ENCODE measurements at regions not wholly inside any gene's neighbourhood (a gene's known extent, or its start where the extent isn't known, plus 50 kb on each side); places are given as distances from the start of the nearest gene placed in this dataset.

- DNase-seq (ENCODE audit: low spot score) = no peak
Observed at GRCh38 chr11:70703141-70704064, 305.1 kb downstream of the CTTN start.

- DNase-seq (ENCODE audit: low spot score) = no peak
Observed at GRCh38 chr11:70705097-70705496, 306.8 kb downstream of the CTTN start.

GRCh38 chr11:70705930-70706329 lies 307.6 kb downstream of the CTTN start:
- DNase-seq (ENCODE audit: low spot score) = no peak

GRCh38 chr11:70707821-70708220 lies 309.5 kb downstream of the CTTN start:
- DNase-seq (ENCODE audit: low spot score) = no peak

- DNase-seq (ENCODE audit: low spot score) = no peak
Observed at GRCh38 chr11:70709596-70709995, 311.3 kb downstream of the CTTN start.

- DNase-seq (ENCODE audit: low spot score) = no peak
Observed at GRCh38 chr11:70710192-70710591, 311.9 kb downstream of the CTTN start.

DNA sequence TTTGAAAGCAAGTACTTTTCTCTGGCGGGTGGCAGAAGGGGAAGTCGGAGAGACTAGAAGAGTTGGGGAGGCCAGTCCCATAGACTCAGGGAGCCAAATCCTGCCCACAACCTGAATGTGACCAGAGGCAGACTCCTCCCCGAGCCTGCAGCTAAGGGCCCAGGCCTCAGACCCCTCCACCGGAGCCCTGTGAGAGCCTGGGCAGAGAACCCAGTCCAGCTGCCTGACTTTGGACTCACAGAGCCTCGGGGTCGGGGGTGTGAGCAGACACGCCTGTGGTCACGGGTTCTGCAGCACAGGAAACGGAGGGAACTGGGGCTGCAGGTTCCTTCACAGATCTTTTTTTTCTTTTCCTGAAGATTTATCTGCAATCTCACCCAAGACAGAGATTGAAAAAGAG lies 312.3 kb downstream of the CTTN start:
- DNase-seq (ENCODE audit: low spot score) = no peak

DNA sequence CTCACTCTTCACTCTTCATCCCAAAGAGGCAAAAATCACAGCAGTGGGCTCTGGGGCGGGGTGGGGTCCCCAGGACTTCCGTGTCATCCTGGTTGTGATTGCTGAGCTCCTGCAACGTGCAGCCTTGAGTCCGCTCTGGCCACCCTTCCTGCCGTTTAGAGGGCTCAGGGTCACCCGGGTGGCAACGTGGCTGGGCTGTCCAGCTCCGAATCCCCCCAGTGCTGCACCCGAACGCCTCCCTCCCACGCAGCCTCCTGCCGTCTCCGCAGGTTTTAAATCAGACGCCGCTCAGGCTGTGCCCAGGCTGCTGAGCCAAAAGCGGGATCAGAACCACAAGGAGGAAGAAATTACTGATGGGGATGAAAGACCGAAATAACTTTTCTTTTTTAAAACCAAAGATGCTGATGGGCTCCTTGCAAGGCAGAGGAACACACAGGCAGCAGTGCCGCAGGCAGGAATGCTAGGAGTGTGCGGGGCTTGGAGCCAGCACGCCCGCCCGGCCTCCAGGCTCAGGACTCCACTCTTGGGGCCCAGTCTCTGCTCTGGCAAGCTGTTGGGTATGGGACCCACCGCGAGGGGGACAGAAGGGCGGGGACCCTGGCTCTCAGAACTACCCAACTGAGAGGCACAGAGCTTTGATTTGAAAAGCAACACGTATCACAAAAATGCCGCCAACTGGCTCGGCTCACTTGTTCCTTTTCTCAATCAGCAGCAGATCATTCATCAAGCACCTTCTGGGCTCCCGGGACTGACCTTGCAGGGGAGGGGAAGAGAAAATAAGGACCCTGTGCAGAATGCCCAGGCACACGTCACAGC lies 313.0 kb downstream of the CTTN start:
- no peak for DNase-seq (ENCODE audit: low spot score)

DNA sequence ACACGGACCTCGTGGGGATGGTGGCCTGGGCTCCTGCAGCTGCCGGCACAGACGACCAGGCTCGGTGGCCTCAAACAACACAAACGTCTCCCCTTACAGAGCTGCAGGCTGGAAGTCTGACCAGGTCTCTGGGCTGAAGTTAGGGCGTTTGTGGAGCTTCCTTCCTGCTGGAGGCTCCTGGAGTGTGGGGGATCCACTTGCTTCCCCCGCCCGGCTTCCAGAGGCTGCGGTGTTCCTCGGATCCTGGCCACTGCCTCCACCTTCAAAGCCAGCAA lies 313.5 kb downstream of the CTTN start:
- DNase-seq (ENCODE audit: low spot score) = no peak

- no peak for DNase-seq (ENCODE audit: low spot score)
Observed at GRCh38 chr11:70712471-70712870, 314.1 kb downstream of the CTTN start.

GRCh38 chr11:70713086-70713835 lies 314.9 kb downstream of the CTTN start:
- no peak for DNase-seq (ENCODE audit: low spot score)

- DNase-seq (ENCODE audit: low spot score) = no peak
Observed at GRCh38 chr11:70713988-70714665, 315.8 kb downstream of the CTTN start.

DNA sequence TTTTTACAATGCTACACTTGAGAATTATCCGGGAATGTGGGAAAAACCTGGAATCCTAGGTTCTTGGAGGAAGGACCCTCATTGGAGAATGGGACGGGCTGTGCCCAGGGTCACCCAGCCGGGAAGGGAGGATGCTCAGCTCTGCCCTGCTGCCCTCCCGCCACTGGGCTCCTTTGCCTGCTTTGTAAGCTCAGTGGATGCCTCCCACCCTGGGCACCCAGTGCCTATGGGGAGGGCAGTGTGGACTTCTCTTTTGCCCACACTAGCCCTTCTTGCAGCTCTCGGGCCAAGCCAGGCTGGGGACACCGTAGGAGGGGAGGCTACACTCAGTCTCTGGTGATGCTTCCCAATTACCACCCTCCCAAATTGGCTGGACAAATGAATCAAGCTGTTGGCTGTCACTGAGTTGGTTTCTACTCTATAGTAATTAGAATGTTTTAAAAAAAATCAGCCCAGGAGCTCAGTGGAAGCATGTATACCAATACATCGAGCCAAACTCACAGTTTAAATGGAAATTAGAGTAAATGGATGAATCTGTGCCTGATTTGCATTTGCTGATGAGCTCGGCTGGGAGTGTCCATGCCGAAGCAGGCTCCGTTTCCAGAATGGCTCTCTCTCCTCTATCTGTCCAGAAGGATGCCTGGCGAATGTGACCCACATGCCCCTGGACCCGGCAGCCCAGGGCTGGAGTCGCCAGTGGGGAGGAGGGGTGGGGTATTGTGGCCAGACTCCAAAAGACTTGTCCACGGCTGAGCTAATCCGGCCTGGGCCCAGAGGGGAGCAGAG lies 317.0 kb downstream of the CTTN start:
- no peak for DNase-seq (ENCODE audit: low spot score)

- no peak for DNase-seq (ENCODE audit: low spot score)
Observed at GRCh38 chr11:70716216-70716615, 317.9 kb downstream of the CTTN start.

DNA sequence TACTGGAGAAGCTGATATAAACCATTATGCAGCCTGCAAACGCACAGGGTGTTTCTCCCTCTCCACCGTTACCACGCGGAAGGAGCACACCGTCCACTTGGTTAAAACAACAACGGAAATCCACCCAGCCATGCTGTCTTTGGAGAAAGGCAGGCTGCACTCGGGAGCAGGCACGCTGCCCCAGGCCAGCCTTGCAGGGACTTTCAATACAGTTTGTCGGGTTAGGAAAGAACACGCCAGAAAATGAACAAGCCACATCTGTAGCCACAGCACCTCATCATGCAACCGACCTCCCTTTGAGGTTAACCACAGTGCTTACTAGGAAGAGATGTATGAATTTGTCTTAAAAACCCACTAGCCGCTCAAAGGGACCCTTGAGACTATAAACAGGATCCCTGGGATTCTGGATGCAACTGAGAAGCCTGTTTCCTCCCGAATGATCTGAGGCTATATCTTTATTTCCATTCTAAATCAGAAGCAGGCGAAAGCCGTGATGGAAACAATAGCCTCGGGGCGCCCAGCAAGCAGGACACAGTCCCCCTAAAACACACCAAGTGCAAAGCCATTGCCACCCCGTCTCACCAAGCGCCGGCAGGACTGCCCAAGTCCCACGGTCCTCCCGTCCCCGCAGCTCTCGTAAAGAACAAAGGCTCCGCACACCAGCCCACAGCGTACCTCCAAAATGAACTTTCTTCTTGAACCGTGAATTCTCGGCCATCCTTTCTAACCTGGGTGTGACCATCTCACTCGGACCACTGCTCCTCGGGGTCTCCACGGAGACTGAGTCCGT lies 318.9 kb downstream of the CTTN start:
- DNase-seq (ENCODE audit: low spot score) = no peak

DNA sequence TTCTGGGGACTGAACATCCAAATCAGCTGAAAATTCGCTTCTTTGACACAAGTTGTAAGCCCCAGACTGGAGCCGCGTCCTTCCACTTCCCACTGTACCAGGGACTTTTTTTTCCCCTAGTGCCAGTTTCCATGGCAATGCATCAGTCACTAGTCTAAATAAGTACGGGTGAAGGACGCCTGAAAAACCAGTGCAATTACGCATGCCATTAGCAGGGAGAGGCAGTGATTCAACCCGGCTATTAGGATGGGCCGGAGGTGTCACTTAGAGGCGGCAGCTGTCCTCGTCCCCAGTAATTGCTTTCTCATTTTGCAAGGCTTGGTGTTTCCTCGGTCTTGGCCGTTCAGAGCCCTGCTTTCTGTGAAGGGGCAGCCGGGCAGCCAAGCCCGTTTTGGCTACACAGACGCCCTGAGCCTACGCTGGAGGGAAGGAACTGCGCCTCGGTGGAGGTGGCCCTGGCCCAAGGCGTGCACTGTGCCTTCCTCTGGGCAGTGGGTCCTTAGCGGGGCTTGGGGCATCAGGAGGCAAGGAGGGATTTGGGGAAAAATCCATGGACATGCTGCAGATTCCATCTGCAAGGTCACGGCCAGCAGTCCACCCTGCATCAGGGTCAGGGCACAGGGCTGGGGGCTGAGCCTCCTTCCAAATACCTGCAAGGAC lies 319.7 kb downstream of the CTTN start:
- no peak for DNase-seq (ENCODE audit: low spot score)

DNA sequence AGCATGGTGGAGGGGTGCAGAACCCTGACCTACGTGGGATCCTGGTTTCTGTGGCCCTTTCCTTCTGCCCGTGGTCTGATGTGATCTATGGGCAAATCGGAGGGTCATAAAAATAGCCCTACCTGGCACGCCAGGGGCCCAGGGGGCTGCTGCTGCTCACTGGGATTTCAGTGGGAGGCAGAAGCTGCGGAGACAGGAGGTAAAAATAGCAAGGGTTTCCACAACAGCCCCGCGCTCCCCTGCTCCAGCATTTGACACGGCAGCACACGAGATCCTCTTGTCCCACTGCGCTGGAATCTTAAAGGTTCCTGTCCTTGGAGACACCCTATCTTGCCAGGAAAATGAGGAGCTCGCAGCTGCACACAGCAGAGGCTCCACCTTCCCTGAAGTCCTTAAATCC lies 321.2 kb downstream of the CTTN start:
- no peak for DNase-seq (ENCODE audit: low spot score)

- no peak for DNase-seq (ENCODE audit: low spot score)
Observed at GRCh38 chr11:70720281-70720680, 322.0 kb downstream of the CTTN start.

DNA sequence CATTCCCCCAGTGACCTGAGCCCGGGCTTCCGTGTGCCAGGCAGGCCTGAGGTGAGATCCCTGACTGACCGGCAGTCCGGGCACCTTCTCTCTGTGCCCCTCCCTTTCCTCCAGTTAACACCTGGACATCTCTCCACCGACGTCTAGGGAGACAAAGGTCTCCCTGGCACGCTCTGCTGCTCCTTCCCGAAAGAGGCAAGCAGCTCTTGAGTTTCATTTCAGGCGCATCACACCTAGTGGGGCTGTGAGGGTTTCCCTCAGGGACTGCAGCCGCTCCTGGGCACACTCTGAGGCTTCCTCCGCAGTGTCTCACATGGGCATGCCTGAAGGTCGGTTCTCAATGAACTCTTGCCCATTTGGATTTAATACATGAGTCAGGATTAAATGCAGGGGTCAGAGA lies 322.7 kb downstream of the CTTN start:
- DNase-seq (ENCODE audit: low spot score) = no peak

DNA sequence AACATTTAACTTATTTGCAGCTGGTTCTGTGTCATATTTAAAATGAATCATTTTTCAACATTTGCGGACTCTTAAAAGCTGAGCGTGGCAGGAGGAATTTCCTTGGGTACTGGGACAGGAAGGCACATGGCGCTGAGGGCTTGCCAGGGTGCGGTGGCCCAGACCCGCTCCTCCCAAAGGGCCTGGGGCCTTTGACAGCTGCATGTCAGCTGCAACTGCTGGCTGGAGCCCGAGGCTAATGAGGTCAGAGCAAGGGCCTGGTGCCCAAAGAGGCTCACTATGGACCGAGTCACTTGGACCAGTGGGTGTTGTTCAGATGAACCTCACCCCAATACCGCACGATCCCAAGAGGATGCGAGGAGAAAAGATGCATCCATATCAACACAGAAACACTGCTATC lies 326.9 kb downstream of the CTTN start:
- no peak for DNase-seq (ENCODE audit: low spot score)

Measured in hematopoietic multipotent progenitor cell treated with erythropoietin and hydrocortisone succinate and interleukin-3 and kit ligand, for 15 days (in vitro differentiated cells).